ENCODE measurements at regions not wholly inside any gene's neighbourhood (a gene's known extent, or its start where the extent isn't known, plus 50 kb on each side); places are given as distances from the start of the nearest gene placed in this dataset.

GRCh38 chr15:89408372-89409183 is 74.0 kb upstream of the POLG start:
- TF ChIP-seq CTCF (conservative IDR thresholded peaks at IDR 0.05 in 1 of 2, IDR thresholded peaks at IDR 0.05 in 1 of 2; ENCODE audit: low read depth in 1 of 2, low read length in 2 of 2), result no peak
- TF ChIP-seq EZH2 (IDR thresholded peaks at IDR 0.05; ENCODE audit: low read length, missing control alignments), result no peak
